Stimulated activated naive B cell treated with anti-CD40 and anti-IgM and Interleukin-4, amounts not matched to agents 10 μg/mL and 1 μg/mL and 100 μg/mL, for 72 hours (primary cell): ENCODE measurements at regions not wholly inside any gene's neighbourhood (a gene's known extent, or its start where the extent isn't known, plus 50 kb on each side); places are given as distances from the start of the nearest gene placed in this dataset.

Experiments
- ATAC-seq, 2 donors: fragments of 150-1000 bp; cut with Tn5 transposase; replicated peaks; 2 replicates each; pipeline ENCODE4 v1.10.0; 2021; ENCODE audit warnings: moderate library complexity in 1 of 2
- DNase-seq: peaks from one replicate; pipeline ENCODE4 v3.0.0; 2021
- H3K27ac Mint-ChIP-seq: one replicate; pipeline ENCODE4 v1.8.0; 2022; ENCODE audit warnings: mild to moderate bottlenecking, mixed read lengths
- H3K27me3 Mint-ChIP-seq, 2 donors: one replicate each; pipeline ENCODE4 v1.8.0; 2022; ENCODE audit warnings: mixed read lengths in 2 of 2
- H3K36me3 Mint-ChIP-seq, 2 donors: one replicate each; pipeline ENCODE4 v1.8.0; 2022; ENCODE audit warnings: mixed read lengths in 2 of 2, mild to moderate bottlenecking in 1 of 2
- H3K4me1 Mint-ChIP-seq, 2 donors: one replicate each; pipeline ENCODE4 v1.8.0; 2022; ENCODE audit warnings: mixed read lengths in 2 of 2, mild to moderate bottlenecking in 1 of 2
- H3K4me3 Mint-ChIP-seq, 2 donors: one replicate each; pipeline ENCODE4 v1.8.0; 2022; ENCODE audit warnings: mild to moderate bottlenecking in 2 of 2, mixed read lengths in 2 of 2, moderate library complexity in 1 of 2
- H3K9me3 Mint-ChIP-seq, 2 donors: one replicate each; pipeline ENCODE4 v1.8.0; 2022; ENCODE audit warnings: mixed read lengths in 2 of 2, mild to moderate bottlenecking in 1 of 2

- Mint-ChIP-seq H3K27ac (no peak overlapping the region), H3K4me1 (no peaks in the 10 kb centered on the region), H3K36me3 (no peaks in the 10 kb centered on the region), H3K4me3 (no peak overlapping the region), H3K9me3 (peaks cover 3 to 8% of the 10 kb centered on the region in 2 donors), H3K27me3 (no peaks in the 10 kb centered on the region)
- no peak for DNase-seq
- no peak for ATAC-seq
These were observed 287.2 kb downstream of the CAAP1 start for GRCh38 chr9:26605367-26605766.

- Mint-ChIP-seq H3K4me1 (no peaks in the 10 kb centered on the region), H3K27me3 (no peaks in the 10 kb centered on the region), H3K27ac (no peak overlapping the region), H3K9me3 (peaks cover 3 to 8% of the 10 kb centered on the region in 2 donors), H3K36me3 (no peaks in the 10 kb centered on the region), H3K4me3 (no peak overlapping the region)
- no peak for ATAC-seq
- DNase-seq: no peak
These were observed 288.4 kb downstream of the CAAP1 start for GRCh38 chr9:26604076-26604662.

GRCh38 chr9:26603617-26604016 lies 289.0 kb downstream of the CAAP1 start:
- Mint-ChIP-seq H3K36me3 (no peaks in the 10 kb centered on the region), H3K9me3 (peaks cover 3 to 8% of the 10 kb centered on the region in 2 donors), H3K4me3 (no peak overlapping the region), H3K27me3 (no peaks in the 10 kb centered on the region), H3K4me1 (no peaks in the 10 kb centered on the region), H3K27ac (no peak overlapping the region)
- ATAC-seq (no peak), DNase-seq (no peak)

- Mint-ChIP-seq H3K4me1 (no peaks in the 10 kb centered on the region), H3K36me3 (no peaks in the 10 kb centered on the region), H3K27ac (no peak overlapping the region), H3K9me3 (peaks cover 8 to 10% of the 10 kb centered on the region in 2 donors), H3K27me3 (no peaks in the 10 kb centered on the region), H3K4me3 (no peak overlapping the region)
- ATAC-seq (no peak), DNase-seq (no peak)
These were observed 295.0 kb downstream of the CAAP1 start for GRCh38 chr9:26597542-26598149.

GRCh38 chr9:26579056-26579455 lies 313.5 kb downstream of the CAAP1 start:
- DNase-seq: no peak
- no peak overlapping the region for H3K4me3 Mint-ChIP-seq
- peaks cover 0 to 2% of the 10 kb centered on the region in 2 donors for H3K9me3 Mint-ChIP-seq
- H3K27ac Mint-ChIP-seq: no peak overlapping the region
- no peak for ATAC-seq
- H3K36me3 Mint-ChIP-seq: no peaks in the 10 kb centered on the region
- no peaks in the 10 kb centered on the region for H3K27me3 Mint-ChIP-seq
- no peaks in the 10 kb centered on the region for H3K4me1 Mint-ChIP-seq

- Mint-ChIP-seq H3K27me3 (no peaks in the 10 kb centered on the region), H3K27ac (no peak overlapping the region), H3K36me3 (no peaks in the 10 kb centered on the region), H3K9me3 (no peaks in the 10 kb centered on the region), H3K4me3 (no peak overlapping the region), H3K4me1 (no peaks in the 10 kb centered on the region)
- no peak for ATAC-seq
- no peak for DNase-seq
These were observed 317.6 kb downstream of the CAAP1 start for GRCh38 chr9:26574898-26575440.

- Mint-ChIP-seq H3K4me1 (no peaks in the 10 kb centered on the region), H3K9me3 (no peaks in the 10 kb centered on the region), H3K4me3 (no peak overlapping the region), H3K27ac (no peak overlapping the region), H3K27me3 (no peaks in the 10 kb centered on the region), H3K36me3 (no peaks in the 10 kb centered on the region)
- no peak for DNase-seq
- ATAC-seq: no peak
These were observed 318.3 kb downstream of the CAAP1 start for GRCh38 chr9:26574256-26574655.

- H3K27me3 Mint-ChIP-seq: no peaks in the 10 kb centered on the region
- H3K36me3 Mint-ChIP-seq: no peaks in the 10 kb centered on the region
- ATAC-seq (no peak), DNase-seq (no peak)
- no peaks in the 10 kb centered on the region for H3K9me3 Mint-ChIP-seq
- no peaks in the 10 kb centered on the region for H3K4me1 Mint-ChIP-seq
- H3K4me3 Mint-ChIP-seq: no peak overlapping the region
- no peak overlapping the region for H3K27ac Mint-ChIP-seq
These were observed 324.6 kb downstream of the CAAP1 start for GRCh38 chr9:26567976-26568375.

GRCh38 chr9:26566141-26566540 lies 326.5 kb downstream of the CAAP1 start:
- Mint-ChIP-seq H3K27me3 (no peaks in the 10 kb centered on the region), H3K27ac (no peak overlapping the region), H3K4me3 (no peak overlapping the region), H3K9me3 (peaks cover 0 to 2% of the 10 kb centered on the region in 2 donors), H3K36me3 (no peaks in the 10 kb centered on the region), H3K4me1 (no peaks in the 10 kb centered on the region)
- no peak for DNase-seq
- ATAC-seq: no peak

GRCh38 chr9:26565118-26565517 lies 327.5 kb downstream of the CAAP1 start:
- no peak overlapping the region for H3K4me3 Mint-ChIP-seq
- no peak overlapping the region for H3K27ac Mint-ChIP-seq
- DNase-seq: no peak
- no peaks in the 10 kb centered on the region for H3K27me3 Mint-ChIP-seq
- peaks cover 0 to 2% of the 10 kb centered on the region in 2 donors for H3K9me3 Mint-ChIP-seq
- H3K36me3 Mint-ChIP-seq: no peaks in the 10 kb centered on the region
- no peaks in the 10 kb centered on the region for H3K4me1 Mint-ChIP-seq
- ATAC-seq: no peak

GRCh38 chr9:26562338-26562737 lies 330.3 kb downstream of the CAAP1 start:
- H3K4me1 Mint-ChIP-seq: no peaks in the 10 kb centered on the region
- no peak overlapping the region for H3K27ac Mint-ChIP-seq
- ATAC-seq: no peak

GRCh38 chr9:26561928-26562327 lies 330.7 kb downstream of the CAAP1 start:
- ATAC-seq: no peak
- Mint-ChIP-seq H3K4me1 (no peaks in the 10 kb centered on the region), H3K27me3 (no peaks in the 10 kb centered on the region), H3K4me3 (no peak overlapping the region), H3K9me3 (peaks cover 0 to 2% of the 10 kb centered on the region in 2 donors), H3K27ac (no peak overlapping the region), H3K36me3 (no peaks in the 10 kb centered on the region)
- no peak for DNase-seq

More at GRCh38 chr9:26562338-26562737, 330.3 kb downstream of the CAAP1 start:
- H3K36me3 Mint-ChIP-seq: no peaks in the 10 kb centered on the region
- peaks cover 0 to 2% of the 10 kb centered on the region in 2 donors for H3K9me3 Mint-ChIP-seq
- H3K4me3 Mint-ChIP-seq: no peak overlapping the region
- H3K27me3 Mint-ChIP-seq: no peaks in the 10 kb centered on the region
- no peak for DNase-seq

- H3K27me3 Mint-ChIP-seq: no peaks in the 10 kb centered on the region
- H3K27ac Mint-ChIP-seq: no peak overlapping the region
- no peaks in the 10 kb centered on the region for H3K4me1 Mint-ChIP-seq
- no peak overlapping the region for H3K4me3 Mint-ChIP-seq
- peaks cover 2 to 5% of the 10 kb centered on the region in 2 donors for H3K9me3 Mint-ChIP-seq
- ATAC-seq (no peak), DNase-seq (no peak)
- H3K36me3 Mint-ChIP-seq: no peaks in the 10 kb centered on the region
These were observed 333.1 kb downstream of the CAAP1 start for GRCh38 chr9:26559506-26559905.

- no peaks in the 10 kb centered on the region for H3K36me3 Mint-ChIP-seq
These were observed 340.6 kb downstream of the CAAP1 start for GRCh38 chr9:26551971-26552370.

GRCh38 chr9:26551451-26551850 lies 341.2 kb downstream of the CAAP1 start:
- no peak overlapping the region for H3K27ac Mint-ChIP-seq
- H3K4me1 Mint-ChIP-seq: no peaks in the 10 kb centered on the region
- ATAC-seq (no peak), DNase-seq (no peak)
- H3K27me3 Mint-ChIP-seq: no peaks in the 10 kb centered on the region
- H3K4me3 Mint-ChIP-seq: no peak overlapping the region
- H3K36me3 Mint-ChIP-seq: no peaks in the 10 kb centered on the region
- H3K9me3 Mint-ChIP-seq: peaks cover 5 to 8% of the 10 kb centered on the region in 2 donors

More at GRCh38 chr9:26551971-26552370, 340.6 kb downstream of the CAAP1 start:
- no peaks in the 10 kb centered on the region for H3K4me1 Mint-ChIP-seq
- H3K27ac Mint-ChIP-seq: no peak overlapping the region
- H3K4me3 Mint-ChIP-seq: no peak overlapping the region
- H3K27me3 Mint-ChIP-seq: no peaks in the 10 kb centered on the region
- DNase-seq (no peak), ATAC-seq (no peak)
- peaks cover 5 to 8% of the 10 kb centered on the region in 2 donors for H3K9me3 Mint-ChIP-seq
